Erythroblast (primary cell): ENCODE measurements at regions not wholly inside any gene's neighbourhood (a gene's known extent, or its start where the extent isn't known, plus 50 kb on each side); places are given as distances from the start of the nearest gene placed in this dataset.

Experiments
- GATA1 ChIP-seq: IDR thresholded peaks from 2 replicates; pipeline ENCODE4 v1.6.1; 2011; ENCODE audit warnings: low read depth, mild to moderate bottlenecking, control low read depth, low read length, moderate library complexity
- POLR2A ChIP-seq: IDR thresholded peaks from 2 replicates; pipeline ENCODE4 v1.6.1; 2011; ENCODE audit warnings: mild to moderate bottlenecking, low read length

DNA sequence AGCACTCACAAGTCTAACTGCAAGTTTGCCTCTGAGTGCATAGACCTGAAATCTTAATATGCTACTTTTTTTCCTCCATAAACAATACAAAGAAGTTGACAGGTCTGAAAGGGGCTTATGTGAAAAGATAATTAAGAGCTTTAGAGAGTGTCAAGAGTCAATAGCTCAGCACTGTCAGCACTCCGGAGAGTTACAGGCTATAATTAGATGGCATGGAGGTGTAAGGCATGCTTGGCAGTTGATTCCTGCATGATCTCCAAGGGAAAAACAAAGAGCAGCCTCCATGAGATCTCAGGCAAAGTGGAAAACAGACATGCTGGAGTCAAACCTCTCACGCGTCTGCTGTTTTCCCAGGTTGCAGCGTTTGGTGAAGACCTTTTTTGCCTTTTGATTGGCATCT is 468.7 kb downstream of the TLE4 start:
- TF ChIP-seq POLR2A (no peak), GATA1 (no peak)
